RKO (cell line): ENCODE measurements at regions not wholly inside any gene's neighbourhood (a gene's known extent, or its start where the extent isn't known, plus 50 kb on each side); places are given as distances from the start of the nearest gene placed in this dataset.
A peak's percentile ranks its signal among the peaks of the same experiment; 100 is the strongest.
"Not testable (repeated sequence)": the region's sequence is repeated elsewhere in the genome, so short reads cannot be mapped to it uniquely, and the experiment has no call there.

ENCODE experiments used
- DNase-seq: peaks from one replicate; pipeline ENCODE4 v3.0.0-alpha.2; 2016; ENCODE audit warnings: low spot score

- no peak for DNase-seq
Observed at GRCh38 chr4:117811731-117812130, 222.6 kb upstream of the NDST3 start.

GRCh38 chr4:117814277-117815246 is 219.7 kb upstream of the NDST3 start:
- DNase-seq = no peak

GRCh38 chr4:117817301-117817700 is 217.0 kb upstream of the NDST3 start:
- peak; percentile 29 for DNase-seq

- DNase-seq = no peak
Observed at GRCh38 chr4:117821834-117822233, 212.5 kb upstream of the NDST3 start.

GRCh38 chr4:117823388-117823787 is 210.9 kb upstream of the NDST3 start:
- no peak for DNase-seq

- DNase-seq = no peak
Observed at GRCh38 chr4:117825600-117825999, 208.7 kb upstream of the NDST3 start.

GRCh38 chr4:117831060-117831683 is 203.1 kb upstream of the NDST3 start:
- no peak for DNase-seq

GRCh38 chr4:117835566-117835965 is 198.7 kb upstream of the NDST3 start:
- DNase-seq = no peak

- no peak for DNase-seq
Observed at GRCh38 chr4:117844594-117844993, 189.7 kb upstream of the NDST3 start.

GRCh38 chr4:117845270-117845669 is 189.0 kb upstream of the NDST3 start:
- no peak for DNase-seq

GRCh38 chr4:117847849-117848248 is 186.4 kb upstream of the NDST3 start:
- DNase-seq = no peak

GRCh38 chr4:117868201-117868600 is 166.1 kb upstream of the NDST3 start:
- DNase-seq = no peak

- DNase-seq = no peak
Observed at GRCh38 chr4:117873779-117874178, 160.5 kb upstream of the NDST3 start.

- DNase-seq = no peak
Observed at GRCh38 chr4:117874216-117874615, 160.1 kb upstream of the NDST3 start.

- no peak for DNase-seq
Observed at GRCh38 chr4:117889978-117890377, 144.3 kb upstream of the NDST3 start.

- peak; percentile 3 for DNase-seq
Observed at GRCh38 chr4:117893207-117893606, 141.1 kb upstream of the NDST3 start.

- DNase-seq = no peak
Observed at GRCh38 chr4:117898496-117898895, 135.8 kb upstream of the NDST3 start.

- DNase-seq = peak; percentile 7
Observed at GRCh38 chr4:117900832-117901231, 133.5 kb upstream of the NDST3 start.

- DNase-seq = no peak
Observed at GRCh38 chr4:117907646-117908045, 126.6 kb upstream of the NDST3 start.

- no peak for DNase-seq
Observed at GRCh38 chr4:117908306-117909207, 125.7 kb upstream of the NDST3 start.

GRCh38 chr4:117916728-117917127 is 117.6 kb upstream of the NDST3 start:
- no peak for DNase-seq

GRCh38 chr4:117922311-117922710 is 112.0 kb upstream of the NDST3 start:
- not testable (repeated sequence) for DNase-seq
